ENCODE measurements at regions not wholly inside any gene's neighbourhood (a gene's known extent, or its start where the extent isn't known, plus 50 kb on each side); places are given as distances from the start of the nearest gene placed in this dataset.
"Not testable (repeated sequence)": the region's sequence is repeated elsewhere in the genome, so short reads cannot be mapped to it uniquely, and the experiment has no call there.

- TF ChIP-seq, protein P1, sequence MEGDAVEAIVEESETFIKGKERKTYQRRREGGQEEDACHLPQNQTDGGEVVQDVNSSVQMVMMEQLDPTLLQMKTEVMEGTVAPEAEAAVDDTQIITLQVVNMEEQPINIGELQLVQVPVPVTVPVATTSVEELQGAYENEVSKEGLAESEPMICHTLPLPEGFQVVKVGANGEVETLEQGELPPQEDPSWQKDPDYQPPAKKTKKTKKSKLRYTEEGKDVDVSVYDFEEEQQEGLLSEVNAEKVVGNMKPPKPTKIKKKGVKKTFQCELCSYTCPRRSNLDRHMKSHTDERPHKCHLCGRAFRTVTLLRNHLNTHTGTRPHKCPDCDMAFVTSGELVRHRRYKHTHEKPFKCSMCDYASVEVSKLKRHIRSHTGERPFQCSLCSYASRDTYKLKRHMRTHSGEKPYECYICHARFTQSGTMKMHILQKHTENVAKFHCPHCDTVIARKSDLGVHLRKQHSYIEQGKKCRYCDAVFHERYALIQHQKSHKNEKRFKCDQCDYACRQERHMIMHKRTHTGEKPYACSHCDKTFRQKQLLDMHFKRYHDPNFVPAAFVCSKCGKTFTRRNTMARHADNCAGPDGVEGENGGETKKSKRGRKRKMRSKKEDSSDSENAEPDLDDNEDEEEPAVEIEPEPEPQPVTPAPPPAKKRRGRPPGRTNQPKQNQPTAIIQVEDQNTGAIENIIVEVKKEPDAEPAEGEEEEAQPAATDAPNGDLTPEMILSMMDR (IDR thresholded peaks at IDR 0.05; ENCODE audit: borderline replicate concordance, control extremely low read depth, extremely low read depth, insufficient read depth, missing control alignments): no peak
- in situ Hi-C loops (cut with MboI; ENCODE audit: low sequenced_read_pairs, unreplicated experiment): no loop called here
- no peak for DNase-seq (ENCODE audit: low spot score)
Observed at GRCh38 chr21:17709266-17709611, 96.5 kb upstream of the BTG3 start.

GRCh38 chr21:17708522-17709265 is 96.0 kb upstream of the BTG3 start:
- no peak for DNase-seq (ENCODE audit: low spot score)
- TF ChIP-seq, protein P1 (IDR thresholded peaks at IDR 0.05; ENCODE audit: borderline replicate concordance, control extremely low read depth, extremely low read depth, insufficient read depth, missing control alignments): no peak
- in situ Hi-C loops (cut with MboI; ENCODE audit: low sequenced_read_pairs, unreplicated experiment): no loop called here

- TF ChIP-seq, protein P1 (IDR thresholded peaks at IDR 0.05; ENCODE audit: borderline replicate concordance, control extremely low read depth, extremely low read depth, insufficient read depth, missing control alignments): no peak
- in situ Hi-C loops (cut with MboI; ENCODE audit: low sequenced_read_pairs, unreplicated experiment): no loop called here
- no peak for DNase-seq (ENCODE audit: low spot score)
Observed at GRCh38 chr21:17699524-17700189, 87.0 kb upstream of the BTG3 start.

DNA sequence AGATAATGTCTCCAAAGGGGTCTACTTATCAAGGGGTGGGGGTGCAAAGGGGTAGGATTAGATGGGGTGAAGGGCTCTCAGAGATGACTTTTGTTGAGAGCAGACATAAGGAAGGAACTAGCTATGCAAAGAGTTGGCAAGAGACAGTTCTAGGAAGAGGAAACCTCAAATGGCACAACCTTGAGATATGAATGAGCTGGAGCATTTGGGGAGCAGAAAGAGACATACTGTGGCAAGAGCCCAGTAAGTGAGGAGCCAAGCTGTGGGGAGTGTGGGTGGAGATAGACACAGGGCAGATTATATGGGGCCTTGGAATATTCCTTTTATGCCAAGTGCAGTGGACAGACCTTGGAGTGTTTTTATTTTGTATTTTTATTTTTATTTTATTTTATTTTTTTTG is 84.8 kb upstream of the BTG3 start:
- in situ Hi-C loops (cut with MboI; ENCODE audit: low sequenced_read_pairs, unreplicated experiment): no loop called here

GRCh38 chr21:17694416-17694815 is 81.7 kb upstream of the BTG3 start:
- DNase-seq (ENCODE audit: low spot score); in situ Hi-C loops (cut with MboI; ENCODE audit: low sequenced_read_pairs, unreplicated experiment): not testable (repeated sequence)

More for the DNA sequence above, 84.8 kb upstream of the BTG3 start:
- no peak for DNase-seq (ENCODE audit: low spot score)
- TF ChIP-seq, protein P1 (IDR thresholded peaks at IDR 0.05; ENCODE audit: borderline replicate concordance, control extremely low read depth, extremely low read depth, insufficient read depth, missing control alignments): no peak

DNA sequence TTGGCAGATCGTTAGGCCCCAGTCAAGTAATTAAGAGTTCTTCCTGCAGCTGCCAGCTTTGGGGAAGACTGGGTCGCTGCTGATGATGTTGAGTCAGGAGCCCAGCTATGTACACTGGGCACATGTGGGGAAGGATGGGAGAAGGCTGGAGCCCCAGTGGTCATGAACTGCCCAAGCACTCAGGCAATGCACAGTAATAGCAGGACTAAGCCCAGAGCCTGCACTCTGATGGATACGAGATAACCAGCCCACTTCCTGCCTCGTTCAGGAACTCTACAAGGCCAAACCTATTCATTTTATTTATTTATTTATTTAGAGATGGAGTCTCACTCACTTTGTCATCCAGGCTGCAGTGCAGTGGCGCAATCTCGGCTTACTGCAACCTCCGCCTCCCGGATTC is 81.1 kb upstream of the BTG3 start:
- TF ChIP-seq, protein P1 (IDR thresholded peaks at IDR 0.05; ENCODE audit: borderline replicate concordance, control extremely low read depth, extremely low read depth, insufficient read depth, missing control alignments): no peak
- in situ Hi-C loops (cut with MboI; ENCODE audit: low sequenced_read_pairs, unreplicated experiment): no loop called here
- no peak for DNase-seq (ENCODE audit: low spot score)

- TF ChIP-seq, protein P1 (IDR thresholded peaks at IDR 0.05; ENCODE audit: borderline replicate concordance, control extremely low read depth, extremely low read depth, insufficient read depth, missing control alignments): no peak
- no peak for DNase-seq (ENCODE audit: low spot score)
- in situ Hi-C loops (cut with MboI; ENCODE audit: low sequenced_read_pairs, unreplicated experiment): no loop called here
Observed at GRCh38 chr21:17690078-17690494, 77.4 kb upstream of the BTG3 start.

Data from GM13976 (cell line).